Neural progenitor cell (in vitro differentiated cells): ENCODE measurements at regions not wholly inside any gene's neighbourhood (a gene's known extent, or its start where the extent isn't known, plus 50 kb on each side); places are given as distances from the start of the nearest gene placed in this dataset.

Source experiments
- DNase-seq: peaks from one replicate; pipeline ENCODE4 v3.0.0-alpha.2; 2016; ENCODE audit warnings: low spot score
- H2AFZ ChIP-seq: fragments of 200-600 bp; sonication (generic); replicated peaks from 2 replicates; pipeline ENCODE4 v1.6.1; 2016; ENCODE audit warnings: antibody characterized with exemption
- H3F3A ChIP-seq: fragments of 200-600 bp; sonication (generic); 2 replicates; pipeline ENCODE4 v1.6.1; 2016; ENCODE audit warnings: antibody characterized with exemption, low read depth
- H3K27ac ChIP-seq: fragments of 200-600 bp; sonication (generic); 2 replicates; pipeline ENCODE4 v1.5.1; 2016; ENCODE audit warnings: mild to moderate bottlenecking
- H3K27me3 ChIP-seq: fragments of 200-600 bp; sonication (generic); 2 replicates; pipeline ENCODE4 v1.6.1; 2016; ENCODE audit warnings: mild to moderate bottlenecking, moderate library complexity
- H3K36me3 ChIP-seq: fragments of 200-600 bp; sonication (generic); 2 replicates; pipeline ENCODE4 v1.5.1; 2016
- H3K4me1 ChIP-seq: fragments of 200-600 bp; sonication (generic); 2 replicates; pipeline ENCODE4 v1.6.1; 2016; ENCODE audit warnings: mixed run types
- H3K4me2 ChIP-seq: fragments of 200-600 bp; sonication (generic); 2 replicates; pipeline ENCODE4 v1.6.1; 2016
- H3K4me3 ChIP-seq: fragments of 200-600 bp; sonication (generic); 2 replicates; pipeline ENCODE4 v1.5.1; 2016
- H3K79me2 ChIP-seq: fragments of 200-600 bp; sonication (generic); 2 replicates; pipeline ENCODE4 v1.6.1; 2016; ENCODE audit warnings: low read depth
- H3K9ac ChIP-seq: fragments of 200-600 bp; sonication (generic); 2 replicates; pipeline ENCODE4 v1.6.1; 2016
- H3K9me3 ChIP-seq: fragments of 200-600 bp; sonication (generic); 2 replicates; pipeline ENCODE4 v1.5.1; 2016; ENCODE audit warnings: low read depth
- H4K20me1 ChIP-seq: fragments of 200-600 bp; sonication (generic); 2 replicates; pipeline ENCODE4 v1.6.1; 2016; ENCODE audit warnings: low read depth
- H3K27ac Mint-ChIP-seq: 3 replicates; pipeline ENCODE4 v1.8.0; 2021; ENCODE audit warnings: mixed read lengths
- H3K27me3 Mint-ChIP-seq: 2 replicates; pipeline ENCODE4 v1.8.0; 2022; ENCODE audit warnings: low read depth, mild to moderate bottlenecking, inconsistent platforms, moderate library complexity, mixed read lengths; ENCODE audit not compliant: insufficient read depth
- H3K36me3 Mint-ChIP-seq: 3 replicates; pipeline ENCODE4 v1.8.0; 2021; ENCODE audit warnings: mixed read lengths
- H3K4me1 Mint-ChIP-seq: 3 replicates; pipeline ENCODE4 v1.8.0; 2021; ENCODE audit warnings: mixed read lengths
- H3K4me3 Mint-ChIP-seq: 3 replicates; pipeline ENCODE4 v1.8.0; 2021; ENCODE audit warnings: mild to moderate bottlenecking, moderate library complexity, mixed read lengths
- H3K9me3 Mint-ChIP-seq: 3 replicates; pipeline ENCODE4 v1.8.0; 2020; ENCODE audit warnings: mixed read lengths
- CTCF ChIP-seq: fragments of 200-600 bp; sonication (generic); IDR thresholded peaks from 2 replicates; pipeline ENCODE4 v1.5.1; 2017; ENCODE audit warnings: antibody characterized with exemption, mild to moderate bottlenecking
- EZH2 ChIP-seq: fragments of 200-600 bp; sonication (generic); IDR thresholded peaks from 2 replicates; pipeline ENCODE4 v1.6.1; 2017; ENCODE audit warnings: antibody characterized with exemption, mild to moderate bottlenecking, moderate library complexity
- EZH2phosphoT487 ChIP-seq: fragments of 200-600 bp; sonication (generic); IDR thresholded peaks from 2 replicates; pipeline ENCODE4 v1.6.1; 2017; ENCODE audit warnings: antibody characterized with exemption

DNA sequence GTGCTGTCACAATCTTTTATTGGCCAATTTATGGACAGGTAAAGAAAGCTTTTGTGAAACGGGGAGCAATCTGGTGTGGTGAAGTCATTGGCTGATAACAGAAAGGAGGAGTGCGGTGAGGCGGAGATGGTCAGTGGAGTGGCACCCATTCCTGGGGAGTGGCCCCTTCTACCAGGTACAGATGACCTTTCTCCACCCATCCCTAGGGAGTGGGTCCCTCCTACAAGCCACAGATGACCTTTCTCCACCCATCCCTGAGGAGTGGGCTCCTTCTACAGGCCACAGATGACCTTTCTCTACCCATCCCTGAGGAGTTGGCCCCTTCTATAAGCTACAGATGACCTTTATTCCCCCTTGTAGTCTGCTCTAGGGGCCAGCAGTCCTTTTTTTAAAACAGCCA is 267.6 kb upstream of the IRX2 start:
- peaks cover 5% of the 10 kb centered on the region for H3K9me3 Mint-ChIP-seq
- H4K20me1 ChIP-seq, result no peaks in the 10 kb centered on the region
- H3K4me1 ChIP-seq, result no peaks in the 10 kb centered on the region
- H3K4me2 ChIP-seq, result no peak overlapping the region
- peaks cover 9% of the 10 kb centered on the region for H3K4me1 Mint-ChIP-seq
- H3K27me3 ChIP-seq, result no peaks in the 10 kb centered on the region
- H3K36me3 Mint-ChIP-seq, result no peaks in the 10 kb centered on the region
- no peaks in the 10 kb centered on the region for H3F3A ChIP-seq
- no peak for DNase-seq
- H3K4me3 ChIP-seq, result no peak overlapping the region
- no peaks in the 10 kb centered on the region for H3K9me3 ChIP-seq
- no peak overlapping the region for H3K27ac Mint-ChIP-seq
- H3K27me3 Mint-ChIP-seq, result peaks cover 13% of the 10 kb centered on the region
- H3K79me2 ChIP-seq, result no peaks in the 10 kb centered on the region
- TF ChIP-seq CTCF (no peak), EZH2phosphoT487 (no peak), EZH2 (no peak)
- H3K4me3 Mint-ChIP-seq, result no peak overlapping the region
- no peaks in the 10 kb centered on the region for H3K36me3 ChIP-seq
- no peak overlapping the region for H3K9ac ChIP-seq
- no peak overlapping the region for H3K27ac ChIP-seq
- H2AFZ ChIP-seq, result no peak overlapping the region

- Histone ChIP-seq H3K9me3 (no peaks in the 10 kb centered on the region), H2AFZ (no peak overlapping the region), H3K9ac (no peak overlapping the region), H3F3A (no peaks in the 10 kb centered on the region), H3K4me2 (no peak overlapping the region), H4K20me1 (no peaks in the 10 kb centered on the region), H3K4me1 (no peaks in the 10 kb centered on the region), H3K27me3 (no peaks in the 10 kb centered on the region), H3K4me3 (no peak overlapping the region), H3K79me2 (no peaks in the 10 kb centered on the region), H3K36me3 (no peaks in the 10 kb centered on the region), H3K27ac (no peak overlapping the region)
- Mint-ChIP-seq H3K9me3 (peaks cover 2% of the 10 kb centered on the region), H3K27me3 (no peaks in the 10 kb centered on the region), H3K4me1 (no peaks in the 10 kb centered on the region), H3K4me3 (no peak overlapping the region), H3K36me3 (no peaks in the 10 kb centered on the region), H3K27ac (no peak overlapping the region)
- no peak for DNase-seq
- TF ChIP-seq CTCF, result no peak
- no peak for TF ChIP-seq EZH2
- no peak for TF ChIP-seq EZH2phosphoT487
These were observed 260.2 kb upstream of the IRX2 start for GRCh38 chr5:3011764-3012017.

DNA sequence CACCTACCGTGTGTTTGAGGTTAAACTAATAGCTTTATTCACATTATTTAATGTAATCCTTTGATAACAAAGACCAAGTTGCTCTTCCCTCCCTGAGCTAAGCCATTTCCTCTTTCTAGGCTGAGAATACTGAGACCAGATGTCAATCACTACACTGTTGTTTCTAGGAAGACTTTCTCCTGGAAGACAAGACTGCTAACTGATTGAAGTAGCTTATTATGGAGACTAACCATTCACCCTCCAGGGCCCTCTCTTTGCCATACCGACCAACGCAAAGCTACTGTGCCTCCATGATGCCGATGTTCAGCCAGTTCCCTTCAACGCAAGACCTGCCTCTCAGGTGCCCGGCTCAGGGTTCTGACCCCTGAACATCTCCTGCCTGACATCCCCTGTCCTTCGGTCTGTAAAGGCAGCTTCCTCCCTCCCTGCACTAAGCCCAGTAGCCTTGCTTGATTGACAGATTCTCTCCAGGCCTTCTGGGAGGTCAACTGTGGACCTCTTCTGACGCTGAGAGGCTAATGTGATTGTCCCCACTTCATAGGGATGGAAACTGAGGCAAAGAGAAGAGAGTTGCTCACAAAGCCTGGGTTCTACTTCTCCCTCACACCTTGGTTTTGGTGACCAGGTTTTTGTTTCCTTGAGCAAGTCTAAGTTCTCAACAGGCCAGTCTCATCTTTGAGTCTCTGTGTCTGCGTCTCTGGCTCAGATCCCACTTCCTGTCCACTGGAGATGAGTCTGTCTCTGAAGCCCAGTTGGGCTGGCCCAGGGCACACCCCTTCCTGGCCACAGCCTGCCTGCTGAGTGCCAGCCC is 259.7 kb upstream of the IRX2 start:
- Histone ChIP-seq H3K4me3 (no peak overlapping the region), H3K9me3 (no peaks in the 10 kb centered on the region), H3K79me2 (no peaks in the 10 kb centered on the region), H3K4me1 (no peaks in the 10 kb centered on the region), H4K20me1 (no peaks in the 10 kb centered on the region), H3K4me2 (no peak overlapping the region), H3K36me3 (no peaks in the 10 kb centered on the region), H3F3A (no peaks in the 10 kb centered on the region), H3K27me3 (no peaks in the 10 kb centered on the region), H3K9ac (no peak overlapping the region), H2AFZ (no peak overlapping the region), H3K27ac (no peak overlapping the region)
- Mint-ChIP-seq H3K9me3 (peaks cover 2% of the 10 kb centered on the region), H3K4me3 (no peak overlapping the region), H3K27ac (no peak overlapping the region), H3K27me3 (no peaks in the 10 kb centered on the region), H3K36me3 (no peaks in the 10 kb centered on the region), H3K4me1 (no peaks in the 10 kb centered on the region)
- DNase-seq, result no peak
- no peak for TF ChIP-seq CTCF
- no peak for TF ChIP-seq EZH2
- no peak for TF ChIP-seq EZH2phosphoT487
